ENCODE measurements at regions not wholly inside any gene's neighbourhood (a gene's known extent, or its start where the extent isn't known, plus 50 kb on each side); places are given as distances from the start of the nearest gene placed in this dataset.

DNA sequence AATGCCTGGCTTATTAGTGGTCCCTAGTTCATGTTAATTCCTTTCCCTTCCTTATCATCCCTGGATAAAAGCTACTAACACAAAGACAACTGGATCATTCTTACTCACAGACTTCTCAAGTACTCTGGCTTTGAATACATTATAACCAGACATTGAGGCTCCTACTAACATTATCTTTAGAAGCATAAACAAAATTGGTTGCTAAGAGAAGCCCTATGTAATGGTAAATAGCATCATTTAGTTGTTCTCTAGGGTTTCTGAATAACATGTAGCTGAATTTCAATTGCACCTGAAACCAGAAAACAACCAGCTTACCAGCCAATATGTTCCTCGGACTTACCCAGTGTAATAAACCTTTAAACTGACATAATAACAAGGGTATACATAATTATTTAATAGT, 114.1 kb upstream of the NCKAP5 start:
- in situ Hi-C loops (cut with HindIII; ENCODE audit: low sequenced_read_pairs), result no loop called here

DNA sequence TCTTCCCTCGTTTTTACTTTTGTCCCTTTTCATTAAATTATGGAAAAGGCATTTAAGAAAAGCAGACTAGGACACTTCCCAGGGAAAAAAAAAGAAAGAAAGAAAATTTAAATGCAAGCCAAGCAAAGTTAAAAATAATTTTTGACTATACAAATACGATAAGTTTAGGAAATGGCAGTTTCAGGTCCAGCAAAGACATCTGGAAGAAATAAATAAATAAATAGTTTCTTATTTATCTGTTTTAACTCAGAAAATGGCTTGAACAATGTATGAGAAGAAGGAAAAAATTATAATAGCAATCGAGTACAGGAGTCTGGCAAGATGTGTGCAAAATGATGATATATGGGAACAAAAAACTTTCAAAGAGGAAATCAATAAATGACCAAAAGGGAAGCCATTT, 114.6 kb upstream of the NCKAP5 start:
- TF ChIP-seq CTCF (IDR thresholded peaks at IDR 0.05; ENCODE audit: low read depth, low read length, missing control alignments), result no peak
- H3K4me3 ChIP-seq (ENCODE audit: low read depth, low read length), result no peak overlapping the region
- no peak for DNase-seq (ENCODE audit: low read depth)
- in situ Hi-C loops (cut with HindIII; ENCODE audit: low sequenced_read_pairs), result no loop called here

More for the DNA sequence above, 114.1 kb upstream of the NCKAP5 start:
- TF ChIP-seq CTCF (IDR thresholded peaks at IDR 0.05; ENCODE audit: low read depth, low read length, missing control alignments), result no peak
- H3K4me3 ChIP-seq (ENCODE audit: low read depth, low read length), result no peak overlapping the region
- no peak for DNase-seq (ENCODE audit: low read depth)

DNA sequence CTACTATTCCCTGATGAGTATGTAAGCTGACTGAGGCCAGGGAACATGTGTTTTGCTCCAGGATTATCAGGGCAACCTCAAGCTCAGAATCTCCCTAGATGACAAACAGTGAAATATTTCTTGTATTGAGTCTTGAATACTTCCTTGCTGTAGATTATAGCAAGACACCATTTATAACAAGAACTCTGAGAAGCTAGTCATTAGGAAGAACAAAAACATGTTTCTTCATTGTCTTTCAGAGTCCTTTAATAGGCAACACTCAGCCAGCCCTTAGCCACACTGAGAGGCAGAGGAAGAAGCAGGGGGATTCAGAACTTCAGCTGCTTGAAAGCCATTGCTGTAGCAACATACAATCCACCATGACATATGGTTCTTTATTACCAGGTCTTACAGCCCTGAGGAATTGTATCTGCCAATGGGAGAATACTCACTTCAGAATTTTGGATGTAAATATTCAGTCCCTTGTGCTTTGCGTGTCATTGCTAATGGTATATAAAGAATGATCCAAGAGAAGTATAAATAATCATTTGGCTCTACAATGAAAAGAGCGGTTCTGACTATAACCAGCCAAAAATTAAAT, 117.5 kb upstream of the NCKAP5 start:
- H3K4me3 ChIP-seq (ENCODE audit: low read depth, low read length), result no peak overlapping the region
- DNase-seq (ENCODE audit: low read depth), result no peak
- TF ChIP-seq CTCF (IDR thresholded peaks at IDR 0.05; ENCODE audit: low read depth, low read length, missing control alignments), result no peak
- in situ Hi-C loops (cut with HindIII; ENCODE audit: low sequenced_read_pairs), result no loop called here

- no peak for TF ChIP-seq CTCF (IDR thresholded peaks at IDR 0.05; ENCODE audit: low read depth, low read length, missing control alignments)
- H3K4me3 ChIP-seq (ENCODE audit: low read depth, low read length), result no peak overlapping the region
- in situ Hi-C loops (cut with HindIII; ENCODE audit: low sequenced_read_pairs), result no loop called here
- DNase-seq (ENCODE audit: low read depth), result no peak
Observed at GRCh38 chr2:133690780-133691179, 122.5 kb upstream of the NCKAP5 start.

DNA sequence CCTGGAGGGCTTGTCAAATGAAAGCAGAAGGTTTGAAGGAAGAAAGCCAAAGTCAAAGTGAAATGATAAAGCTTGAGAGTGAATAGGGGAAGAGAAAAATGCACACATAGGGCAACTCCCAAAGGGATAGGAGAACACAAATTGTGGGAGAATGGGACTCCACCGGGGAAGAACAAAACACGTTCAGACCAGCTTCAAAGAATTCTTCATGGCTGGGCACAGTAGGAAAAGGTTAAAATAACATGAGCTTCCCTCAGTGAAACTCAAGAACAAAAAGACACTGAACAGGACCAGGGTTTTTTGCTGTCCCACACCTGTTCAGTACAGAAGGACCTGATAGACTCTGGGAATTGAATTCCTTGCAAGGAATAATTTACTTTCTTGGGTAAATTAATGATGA, 123.1 kb upstream of the NCKAP5 start:
- no peak for DNase-seq (ENCODE audit: low read depth)
- in situ Hi-C loops (cut with HindIII; ENCODE audit: low sequenced_read_pairs), result no loop called here
- no peak for TF ChIP-seq CTCF (IDR thresholded peaks at IDR 0.05; ENCODE audit: low read depth, low read length, missing control alignments)
- H3K4me3 ChIP-seq (ENCODE audit: low read depth, low read length), result no peak overlapping the region

GRCh38 chr2:133705287-133705686, 137.0 kb upstream of the NCKAP5 start:
- H3K4me3 ChIP-seq (ENCODE audit: low read depth, low read length), result no peak overlapping the region
- DNase-seq (ENCODE audit: low read depth), result no peak
- in situ Hi-C loops (cut with HindIII; ENCODE audit: low sequenced_read_pairs), result no loop called here
- no peak for TF ChIP-seq CTCF (IDR thresholded peaks at IDR 0.05; ENCODE audit: low read depth, low read length, missing control alignments)

GRCh38 chr2:133710613-133711012, 142.3 kb upstream of the NCKAP5 start:
- DNase-seq (ENCODE audit: low read depth), result no peak
- TF ChIP-seq CTCF (IDR thresholded peaks at IDR 0.05; ENCODE audit: low read depth, low read length, missing control alignments), result no peak
- in situ Hi-C loops (cut with HindIII; ENCODE audit: low sequenced_read_pairs), result no loop called here
- H3K4me3 ChIP-seq (ENCODE audit: low read depth, low read length), result no peak overlapping the region

All from astrocyte of the cerebellum (primary cell).